HG02623 (cell line): ENCODE measurements at regions not wholly inside any gene's neighbourhood (a gene's known extent, or its start where the extent isn't known, plus 50 kb on each side); places are given as distances from the start of the nearest gene placed in this dataset.
"Not testable (repeated sequence)": the region's sequence is repeated elsewhere in the genome, so short reads cannot be mapped to it uniquely, and the experiment has no call there.

ENCODE experiments used
- ATAC-seq: cut with Tn5 transposase; IDR thresholded peaks from one replicate; pipeline ENCODE4 v1.9.1; 2021; ENCODE audit warnings: moderate library complexity; ENCODE audit not compliant: unreplicated experiment

DNA sequence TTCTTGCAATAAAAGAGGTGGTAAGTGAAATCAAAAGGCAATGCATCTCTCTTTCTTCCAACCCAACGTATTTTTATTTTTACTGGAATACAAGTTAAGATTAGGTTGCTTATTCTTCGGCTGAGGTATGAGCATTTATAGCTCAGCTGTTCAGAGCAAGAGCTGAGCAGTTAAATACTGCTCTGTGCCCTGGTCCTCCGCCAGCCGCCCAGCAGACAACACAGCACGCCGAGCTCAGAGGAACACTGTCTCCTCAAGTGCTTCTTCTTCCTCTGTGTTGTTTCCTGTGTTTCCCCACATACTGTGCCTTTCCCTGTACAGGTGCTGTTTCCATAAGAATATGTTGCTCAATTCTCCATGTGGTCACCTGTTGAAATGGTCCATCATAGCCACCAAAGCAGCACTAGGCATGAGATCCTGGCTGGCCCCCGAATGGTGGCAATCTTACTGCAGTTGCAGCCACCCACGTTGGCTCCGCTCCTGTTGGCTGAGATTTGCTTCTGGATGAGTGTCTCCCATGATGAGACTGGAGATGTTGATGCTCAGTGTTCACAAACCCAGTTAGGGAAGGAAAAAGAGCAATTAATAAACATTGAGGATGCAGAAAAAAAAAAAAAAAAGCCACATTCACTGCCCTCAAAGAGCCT lies 515.3 kb downstream of the GRIN2A start:
- no peak for ATAC-seq

DNA sequence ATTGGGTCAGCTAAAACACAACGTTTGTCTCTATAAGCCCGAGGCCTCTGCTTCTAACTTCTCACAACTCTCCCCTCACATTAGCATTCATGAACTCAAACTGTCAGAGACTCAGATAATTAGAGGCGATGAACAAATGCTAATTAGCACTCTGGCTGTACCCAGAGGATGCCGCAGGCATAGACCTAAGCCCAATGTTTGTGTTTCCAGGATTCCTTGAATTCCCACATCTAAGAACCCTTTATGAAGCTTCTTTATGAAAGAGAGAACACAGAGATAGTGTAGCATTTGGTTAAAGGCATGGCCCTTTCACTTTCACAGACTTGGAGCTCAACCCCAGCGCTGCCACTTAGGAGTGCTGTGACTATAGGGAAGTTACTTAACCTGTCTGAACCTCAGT lies 512.2 kb downstream of the GRIN2A start:
- ATAC-seq, result no peak

DNA sequence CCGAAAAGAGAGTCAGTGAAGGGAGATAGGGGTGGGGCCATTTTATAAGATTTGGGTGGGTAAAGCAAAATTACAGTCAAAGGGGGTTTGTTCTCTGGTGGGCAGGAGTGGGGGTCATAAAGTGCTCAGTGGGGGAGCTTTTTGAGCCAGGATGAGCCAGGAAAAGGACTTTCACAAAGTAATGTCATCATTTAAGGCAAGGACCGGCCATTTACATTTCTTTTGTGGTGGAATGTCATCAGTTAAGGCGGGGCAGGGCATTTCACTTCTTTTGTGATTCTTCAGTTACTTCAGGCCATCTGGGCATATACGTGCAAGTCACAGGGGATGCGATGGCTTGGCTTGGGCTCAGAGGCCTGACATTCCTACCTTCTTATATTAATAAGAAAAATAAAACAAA lies 511.6 kb downstream of the GRIN2A start:
- not testable (repeated sequence) for ATAC-seq

GRCh38 chr16:9676560-9677300 lies 505.5 kb downstream of the GRIN2A start:
- ATAC-seq, result not testable (repeated sequence)

DNA sequence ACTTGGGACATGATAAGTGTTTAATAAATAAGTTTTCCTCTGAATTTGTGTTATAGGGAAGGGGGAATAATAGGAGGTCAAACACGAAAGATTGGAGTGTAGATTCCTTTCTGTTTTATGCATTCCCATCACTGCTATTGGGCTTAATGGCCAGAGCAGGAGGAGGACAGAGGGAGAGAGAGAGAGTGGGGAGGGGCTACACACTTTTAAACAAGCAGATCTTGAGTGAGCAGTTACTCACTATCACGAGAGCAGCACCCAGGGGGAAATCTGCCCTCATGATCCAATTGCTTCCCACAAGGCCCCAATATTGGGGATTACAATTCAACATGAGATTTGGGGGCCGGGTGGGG lies 505.0 kb downstream of the GRIN2A start:
- ATAC-seq, result no peak

GRCh38 chr16:9679213-9679767 lies 502.9 kb downstream of the GRIN2A start:
- ATAC-seq, result no peak

- no peak for ATAC-seq
These were observed 502.1 kb downstream of the GRIN2A start for GRCh38 chr16:9680019-9680655.

DNA sequence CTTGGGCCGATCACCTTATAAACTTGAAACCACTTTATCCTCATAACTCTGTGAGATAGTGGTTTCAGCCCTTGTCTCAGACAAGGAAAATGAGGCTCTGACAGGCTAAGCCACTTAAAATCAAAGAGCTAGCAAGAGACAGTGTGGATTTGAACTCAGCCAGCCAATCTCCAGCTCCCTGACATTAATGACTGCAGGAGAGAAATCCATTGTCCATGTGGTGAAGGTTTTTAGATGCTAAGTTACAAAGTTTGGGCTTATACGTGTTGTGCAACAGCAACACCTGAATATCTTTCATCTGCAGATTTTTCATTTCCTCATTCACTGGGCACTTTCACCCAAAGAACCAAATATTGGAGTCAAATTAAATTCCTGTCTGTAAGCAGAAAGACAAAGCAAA lies 501.3 kb downstream of the GRIN2A start:
- no peak for ATAC-seq

DNA sequence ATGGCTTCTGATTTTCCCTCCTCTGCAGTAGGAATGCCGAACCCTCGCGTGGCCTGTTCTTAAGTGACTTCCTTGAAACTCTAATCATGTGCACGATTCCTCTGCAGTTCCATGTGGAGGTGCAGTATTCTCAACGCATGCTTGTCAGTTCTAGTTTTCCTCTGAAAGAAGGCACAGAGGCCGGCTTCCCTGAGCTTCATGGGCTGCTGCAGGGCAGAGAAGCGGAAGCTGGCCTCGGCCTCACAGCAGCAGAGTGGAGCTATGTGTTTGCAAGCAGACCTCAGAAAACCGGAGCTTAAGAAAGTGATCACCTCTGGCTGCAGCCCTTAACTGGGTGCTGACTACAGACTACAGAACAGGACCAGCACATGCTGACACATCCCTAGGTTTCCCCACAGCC lies 500.7 kb downstream of the GRIN2A start:
- ATAC-seq, result no peak

DNA sequence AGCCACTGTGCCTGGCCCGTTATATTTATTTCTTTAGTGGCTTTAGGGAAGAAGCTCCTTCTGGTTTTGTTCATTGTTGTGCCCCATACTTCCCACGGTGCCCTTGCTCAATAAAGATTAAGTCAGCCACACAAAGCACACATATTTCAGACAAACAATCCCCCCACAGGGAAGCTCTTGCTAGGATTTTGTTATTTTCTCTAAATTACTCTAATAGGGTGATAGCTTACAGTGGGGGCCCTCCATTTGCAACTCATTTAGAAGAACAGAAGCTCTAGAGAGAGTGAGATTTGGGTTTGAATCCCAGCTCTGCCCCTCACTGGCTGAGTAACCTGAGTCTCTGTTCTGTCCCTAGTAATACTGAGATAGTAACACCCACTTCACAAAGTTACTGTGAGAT lies 499.9 kb downstream of the GRIN2A start:
- ATAC-seq, result no peak

DNA sequence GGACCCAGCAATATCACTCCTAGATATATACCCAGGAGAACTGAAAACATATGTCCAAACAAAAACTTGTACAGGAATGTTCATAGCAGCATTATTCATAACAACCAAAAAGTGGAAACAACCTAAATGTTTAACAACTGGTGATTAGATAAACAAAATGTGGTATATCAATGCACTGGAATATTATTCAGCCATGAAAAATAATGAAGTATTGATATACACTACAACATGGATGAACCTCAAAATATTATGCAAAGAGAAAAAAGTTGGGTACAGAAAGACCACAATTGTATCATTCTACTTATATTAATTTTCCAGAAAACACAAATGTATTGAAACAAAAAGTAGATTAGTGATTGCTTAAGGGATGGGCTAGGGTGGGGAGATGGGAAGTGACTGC lies 498.6 kb downstream of the GRIN2A start:
- no peak for ATAC-seq

DNA sequence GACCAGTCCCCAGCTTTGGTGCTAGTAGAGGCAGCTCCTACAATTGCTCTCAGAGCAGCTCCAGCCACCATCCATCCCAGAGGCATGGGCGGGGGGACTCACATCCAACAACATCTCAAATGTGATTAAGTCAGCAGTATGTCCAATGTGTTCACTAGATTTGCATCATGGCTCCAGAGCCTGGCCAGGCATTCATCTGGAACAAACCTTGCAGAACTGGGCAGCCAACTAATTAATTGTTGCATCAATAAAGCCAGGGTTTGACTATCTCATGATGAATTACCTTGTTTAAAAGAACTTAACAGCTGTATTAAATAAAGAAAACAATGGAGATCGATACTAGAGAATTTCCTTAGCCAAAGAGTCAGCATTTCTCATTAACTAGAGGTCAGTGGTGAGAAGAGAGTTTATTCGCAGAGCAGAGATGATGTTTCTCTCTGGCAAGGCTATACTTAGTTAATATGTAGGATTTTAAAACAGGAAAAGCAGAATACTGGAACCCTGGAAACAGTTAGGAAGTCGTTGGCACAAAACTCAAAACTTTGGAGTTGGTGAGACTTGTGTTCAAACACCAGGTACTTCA lies 494.4 kb downstream of the GRIN2A start:
- ATAC-seq, result no peak

- no peak for ATAC-seq
These were observed 492.6 kb downstream of the GRIN2A start for GRCh38 chr16:9689597-9689996.

DNA sequence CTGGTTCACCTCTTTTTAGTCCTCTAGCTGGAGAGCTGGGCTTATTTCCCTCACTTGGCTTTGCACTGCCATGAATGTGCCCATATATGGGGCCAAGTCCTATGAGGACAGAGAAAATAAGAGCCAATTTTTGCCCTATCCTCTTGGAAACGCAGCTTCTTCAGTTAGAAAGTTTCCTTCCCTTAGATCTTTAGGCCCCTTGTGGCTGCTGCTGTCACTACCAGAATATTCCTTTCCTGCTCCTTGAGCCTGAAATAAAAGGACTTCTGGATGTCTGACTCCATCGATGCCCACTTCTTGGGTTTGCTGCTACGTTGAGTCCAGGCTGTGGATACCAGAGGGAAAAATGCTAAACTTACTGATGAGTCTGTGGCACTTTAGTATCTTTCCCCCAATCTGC lies 487.1 kb downstream of the GRIN2A start:
- ATAC-seq, result no peak
